ENCODE measurements at regions not wholly inside any gene's neighbourhood (a gene's known extent, or its start where the extent isn't known, plus 50 kb on each side); places are given as distances from the start of the nearest gene placed in this dataset.

DNA sequence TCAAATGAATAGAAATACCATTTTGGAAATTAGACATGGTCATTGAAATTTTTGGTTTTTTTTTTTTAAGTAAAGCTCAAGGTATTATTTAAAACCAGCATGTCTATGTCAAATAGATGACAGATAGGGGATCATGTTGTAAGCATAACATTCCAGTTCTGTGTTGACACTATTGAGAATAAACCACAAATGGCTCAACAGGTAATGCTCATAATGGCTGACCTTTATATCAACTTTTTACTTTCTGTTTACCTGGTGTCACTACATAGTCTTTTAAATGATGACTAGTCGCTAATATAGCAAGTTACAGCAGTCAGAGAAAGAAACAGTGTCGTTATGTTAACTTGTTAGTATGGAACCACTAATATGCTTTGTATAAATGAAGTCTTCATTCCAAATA, 616.0 kb downstream of the GATA3 start:
- TF ChIP-seq CTCF (IDR thresholded peaks at IDR 0.05; ENCODE audit: insufficient read depth, low read length), result no peak
- TF ChIP-seq SPI1 (IDR thresholded peaks at IDR 0.05; ENCODE audit: borderline replicate concordance, low read depth), result no peak
- no peak for TF ChIP-seq POLR2AphosphoS5 (IDR thresholded peaks at IDR 0.05; ENCODE audit: low read depth)

Data from HL-60 (cell line).